ENCODE measurements at regions not wholly inside any gene's neighbourhood (a gene's known extent, or its start where the extent isn't known, plus 50 kb on each side); places are given as distances from the start of the nearest gene placed in this dataset.

DNA sequence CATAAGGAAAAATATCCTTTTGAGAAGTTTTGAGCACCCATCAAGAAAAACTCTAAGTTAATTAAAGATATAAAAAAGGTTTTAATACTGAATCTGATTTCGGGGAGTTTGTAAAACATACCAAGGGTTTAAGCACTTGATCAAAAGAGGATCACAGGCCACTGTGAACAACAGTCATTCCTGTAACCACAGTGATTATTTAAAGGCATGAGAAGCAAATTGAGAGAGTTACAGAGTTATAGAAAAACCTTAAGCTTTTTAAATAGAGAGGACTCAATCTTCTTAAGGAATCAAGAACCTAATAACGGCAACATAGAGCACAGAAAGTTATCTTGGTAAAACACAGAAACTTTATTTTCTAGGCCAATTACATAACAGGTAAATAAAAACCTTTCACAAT is 831.6 kb downstream of the C6orf118 start:
- Histone ChIP-seq H3K4ac (ENCODE audit: low read depth, low read length) (no peak overlapping the region), H2BK12ac (ENCODE audit: insufficient read length, low read depth, low read length) (no peak overlapping the region), H3K23ac (ENCODE audit: insufficient read length, low read depth, low read length) (no peak overlapping the region), H4K5ac (ENCODE audit: insufficient read length, low read depth, low read length) (no peak overlapping the region), H3K9me3 (ENCODE audit: control insufficient read depth, low read depth, low read length) (peaks cover 10% of the 10 kb centered on the region), H3K9ac (ENCODE audit: extremely low read depth, insufficient read length, low read length) (no peak overlapping the region), H3K27me3 (ENCODE audit: insufficient read depth, low read length) (no peaks in the 10 kb centered on the region), H2BK120ac (ENCODE audit: low read depth, low read length, poor library complexity, severe bottlenecking) (no peak overlapping the region), H3K79me2 (ENCODE audit: insufficient read depth, low read length) (no peaks in the 10 kb centered on the region), H4K91ac (ENCODE audit: insufficient read length, low read depth, low read length) (no peak overlapping the region), H3K4me2 (ENCODE audit: insufficient read depth, insufficient read length, low read length) (no peak overlapping the region), H2BK5ac (ENCODE audit: insufficient read length, low read length) (no peak overlapping the region), H3K27ac (ENCODE audit: insufficient read length, low read depth, low read length) (no peak overlapping the region), H3K4me1 (ENCODE audit: insufficient read depth, low read length) (no peaks in the 10 kb centered on the region), H4K8ac (replicated peaks; ENCODE audit: insufficient read length, low read depth, low read length) (no peak overlapping the region), H3K56ac (ENCODE audit: insufficient read length, low read depth, low read length) (no peak overlapping the region), H2BK15ac (ENCODE audit: low read depth, low read length) (no peak overlapping the region), H3K23me2 (ENCODE audit: insufficient read length, low read depth, low read length, poor library complexity, severe bottlenecking) (no peaks in the 10 kb centered on the region), H3T11ph (ENCODE audit: low read length) (no peak overlapping the region), H3K14ac (ENCODE audit: insufficient read depth, low read length) (no peak overlapping the region), H2AK5ac (ENCODE audit: insufficient read length, low read length) (no peak overlapping the region), H2AFZ (ENCODE audit: low read length) (no peak overlapping the region), H3K18ac (ENCODE audit: insufficient read length, low read depth, low read length) (no peak overlapping the region), H3K79me1 (ENCODE audit: insufficient read depth, low read depth, low read length, poor library complexity, severe bottlenecking) (no peaks in the 10 kb centered on the region), H2BK20ac (ENCODE audit: low read depth, low read length, poor library complexity, severe bottlenecking) (no peak overlapping the region), H4K20me1 (ENCODE audit: control insufficient read depth, insufficient read depth, insufficient read length) (no peaks in the 10 kb centered on the region)
- H3K36me3 Mint-ChIP-seq (ENCODE audit: insufficient read depth in 1 of 3, low read depth in 3 of 3), result peaks cover 21 to 38% (median 21%) of the 10 kb centered on the region in 3 experiments
- no peaks in the 10 kb centered on the region for H3K27me3 Mint-ChIP-seq (ENCODE audit: low read depth)
- peaks cover 28% of the 10 kb centered on the region in 2 experiments for H3K4me1 Mint-ChIP-seq
- no peak for DNase-seq
- peak overlapping the region in 2 of 3 experiments; percentile 91 to 98; a peak in 3 of 7 replicates for H3K27ac Mint-ChIP-seq
- H3K4me3 Mint-ChIP-seq, result no peak overlapping the region
- TF ChIP-seq, protein P1, sequence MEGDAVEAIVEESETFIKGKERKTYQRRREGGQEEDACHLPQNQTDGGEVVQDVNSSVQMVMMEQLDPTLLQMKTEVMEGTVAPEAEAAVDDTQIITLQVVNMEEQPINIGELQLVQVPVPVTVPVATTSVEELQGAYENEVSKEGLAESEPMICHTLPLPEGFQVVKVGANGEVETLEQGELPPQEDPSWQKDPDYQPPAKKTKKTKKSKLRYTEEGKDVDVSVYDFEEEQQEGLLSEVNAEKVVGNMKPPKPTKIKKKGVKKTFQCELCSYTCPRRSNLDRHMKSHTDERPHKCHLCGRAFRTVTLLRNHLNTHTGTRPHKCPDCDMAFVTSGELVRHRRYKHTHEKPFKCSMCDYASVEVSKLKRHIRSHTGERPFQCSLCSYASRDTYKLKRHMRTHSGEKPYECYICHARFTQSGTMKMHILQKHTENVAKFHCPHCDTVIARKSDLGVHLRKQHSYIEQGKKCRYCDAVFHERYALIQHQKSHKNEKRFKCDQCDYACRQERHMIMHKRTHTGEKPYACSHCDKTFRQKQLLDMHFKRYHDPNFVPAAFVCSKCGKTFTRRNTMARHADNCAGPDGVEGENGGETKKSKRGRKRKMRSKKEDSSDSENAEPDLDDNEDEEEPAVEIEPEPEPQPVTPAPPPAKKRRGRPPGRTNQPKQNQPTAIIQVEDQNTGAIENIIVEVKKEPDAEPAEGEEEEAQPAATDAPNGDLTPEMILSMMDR (conservative IDR thresholded peaks at IDR 0.05), result no peak
- WGBS (ENCODE audit: extremely low coverage, insufficient read length, low lambda C conversion rate), result no CpG with 5 or more reads among the region's 2 CpGs
- H3K9me3 Mint-ChIP-seq, result peaks cover 21 to 23% of the 10 kb centered on the region in 2 experiments

All from H9 (cell line).